Sigmoid colon (tissue), 6 donors: ENCODE measurements at regions not wholly inside any gene's neighbourhood (a gene's known extent, or its start where the extent isn't known, plus 50 kb on each side); places are given as distances from the start of the nearest gene placed in this dataset.

ENCODE experiments used
- DNase-seq: peaks from one replicate; pipeline ENCODE4 v3.0.0-alpha.2; 2019
- H3K27ac ChIP-seq, 4 donors: fragments of 200-600 bp; sonication (generic); one replicate each; pipeline ENCODE4 v1.5.1; 2016 to 2019; ENCODE audit warnings: mild to moderate bottlenecking in 1 of 4
- H3K27me3 ChIP-seq, 3 donors: fragments of 200-600 bp; sonication (generic); one replicate each; pipeline ENCODE4 v1.5.1; 2019; ENCODE audit warnings: mild to moderate bottlenecking in 1 of 3
- H3K36me3 ChIP-seq, 4 donors: fragments of 200-600 bp; sonication (generic); one replicate each; pipeline ENCODE4 v1.5.1; 2016 to 2019
- H3K4me1 ChIP-seq, 4 donors: fragments of 200-600 bp; sonication (generic); one replicate each; pipeline ENCODE4 v1.5.1; 2017 to 2019
- H3K4me3 ChIP-seq, 4 donors: fragments of 200-600 bp; sonication (generic); one replicate each; pipeline ENCODE4 v1.5.1; 2017 to 2019; ENCODE audit warnings: mild to moderate bottlenecking in 2 of 4, moderate library complexity in 1 of 4
- H3K9me3 ChIP-seq, 4 donors: fragments of 200-600 bp in 3 of 4; sonication (generic) in 3 of 4; one replicate each; pipeline versions ENCODE4 v1.5.1 to v1.6.1; 2013 to 2019
- EP300 ChIP-seq, 4 donors: sonication (generic); formaldehyde crosslinking; IDR thresholded peaks; one replicate each; pipeline ENCODE4 v1.6.1; 2017; ENCODE audit warnings: antibody characterized with exemption in 4 of 4
- POLR2A ChIP-seq, 2 donors: fragments of 450-650 bp; IDR thresholded peaks; one replicate each; pipeline ENCODE4 v1.6.1; 2016; ENCODE audit warnings: antibody characterized with exemption in 2 of 2, mild to moderate bottlenecking in 2 of 2, moderate library complexity in 2 of 2
- POLR2AphosphoS5 ChIP-seq, 4 donors: sonication (generic); formaldehyde crosslinking; IDR thresholded peaks; one replicate each; pipeline ENCODE4 v1.6.1; 2017; ENCODE audit warnings: antibody characterized with exemption in 4 of 4
- WGBS, 2 donors: extraction: QIAGEN DNeasy Blood & Tissue Kit; methylation state at CpG; one replicate each; pipeline ENCODE4 v1.1.7; 2013; 5-methylcytosine and 5-hydroxymethylcytosine counted together
- intact Hi-C: fragments of 100-400 bp; cut with DNase I; formaldehyde crosslinking; loops from one replicate; pipeline ENCODE4 v1.15.1; 2023
- TF ChIP-seq, protein P1 (sequence below), 4 experiments: fragments of 450-650 bp in 3 of 4; fragments of 200-600 bp in 1 of 4; IDR thresholded peaks; one replicate each; pipeline ENCODE4 v1.5.1; 2016 to 2019; ENCODE audit warnings: antibody characterized with exemption in 4 of 4, mild to moderate bottlenecking in 3 of 4, moderate library complexity in 2 of 4
- donor health status: healthy with polysubstance abuse.
- donor health status: healthy.

GRCh38 chr9:38158628-38159027 lies 89.6 kb upstream of the SHB start:
- WGBS, 2 donors, result 87% methylated on average over 4 of the region's 4 CpGs
- H3K4me3 ChIP-seq, result no peak overlapping the region
- H3K27me3 ChIP-seq, result no peaks in the 10 kb centered on the region
- DNase-seq, result no peak
- H3K27ac ChIP-seq, result no peak overlapping the region
- no peaks in the 10 kb centered on the region for H3K36me3 ChIP-seq
- TF ChIP-seq POLR2AphosphoS5 (IDR thresholded peaks at IDR 0.05), result no peak
- TF ChIP-seq, protein P1, sequence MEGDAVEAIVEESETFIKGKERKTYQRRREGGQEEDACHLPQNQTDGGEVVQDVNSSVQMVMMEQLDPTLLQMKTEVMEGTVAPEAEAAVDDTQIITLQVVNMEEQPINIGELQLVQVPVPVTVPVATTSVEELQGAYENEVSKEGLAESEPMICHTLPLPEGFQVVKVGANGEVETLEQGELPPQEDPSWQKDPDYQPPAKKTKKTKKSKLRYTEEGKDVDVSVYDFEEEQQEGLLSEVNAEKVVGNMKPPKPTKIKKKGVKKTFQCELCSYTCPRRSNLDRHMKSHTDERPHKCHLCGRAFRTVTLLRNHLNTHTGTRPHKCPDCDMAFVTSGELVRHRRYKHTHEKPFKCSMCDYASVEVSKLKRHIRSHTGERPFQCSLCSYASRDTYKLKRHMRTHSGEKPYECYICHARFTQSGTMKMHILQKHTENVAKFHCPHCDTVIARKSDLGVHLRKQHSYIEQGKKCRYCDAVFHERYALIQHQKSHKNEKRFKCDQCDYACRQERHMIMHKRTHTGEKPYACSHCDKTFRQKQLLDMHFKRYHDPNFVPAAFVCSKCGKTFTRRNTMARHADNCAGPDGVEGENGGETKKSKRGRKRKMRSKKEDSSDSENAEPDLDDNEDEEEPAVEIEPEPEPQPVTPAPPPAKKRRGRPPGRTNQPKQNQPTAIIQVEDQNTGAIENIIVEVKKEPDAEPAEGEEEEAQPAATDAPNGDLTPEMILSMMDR (IDR thresholded peaks at IDR 0.05), result no peak
- TF ChIP-seq EP300 (IDR thresholded peaks at IDR 0.05), result no peak
- no peak for TF ChIP-seq POLR2A (IDR thresholded peaks at IDR 0.05)
- H3K4me1 ChIP-seq, result no peaks in the 10 kb centered on the region
- intact Hi-C loops, result no loop called here
- H3K9me3 ChIP-seq, result no peaks in the 10 kb centered on the region

GRCh38 chr9:38157711-38158110 lies 88.7 kb upstream of the SHB start:
- no peak for DNase-seq
- no peaks in the 10 kb centered on the region for H3K27me3 ChIP-seq
- H3K4me1 ChIP-seq, result no peaks in the 10 kb centered on the region
- intact Hi-C loops, result no loop called here
- TF ChIP-seq POLR2A (IDR thresholded peaks at IDR 0.05), result no peak
- TF ChIP-seq POLR2AphosphoS5 (IDR thresholded peaks at IDR 0.05), result no peak
- TF ChIP-seq EP300 (IDR thresholded peaks at IDR 0.05), result no peak
- TF ChIP-seq, protein P1 (IDR thresholded peaks at IDR 0.05), result no peak
- H3K9me3 ChIP-seq, result no peaks in the 10 kb centered on the region
- H3K27ac ChIP-seq, result no peak overlapping the region
- H3K4me3 ChIP-seq, result no peak overlapping the region
- 77 to 80% methylated on average over 2 of the region's 2 CpGs for WGBS, 2 donors
- H3K36me3 ChIP-seq, result no peaks in the 10 kb centered on the region

DNA sequence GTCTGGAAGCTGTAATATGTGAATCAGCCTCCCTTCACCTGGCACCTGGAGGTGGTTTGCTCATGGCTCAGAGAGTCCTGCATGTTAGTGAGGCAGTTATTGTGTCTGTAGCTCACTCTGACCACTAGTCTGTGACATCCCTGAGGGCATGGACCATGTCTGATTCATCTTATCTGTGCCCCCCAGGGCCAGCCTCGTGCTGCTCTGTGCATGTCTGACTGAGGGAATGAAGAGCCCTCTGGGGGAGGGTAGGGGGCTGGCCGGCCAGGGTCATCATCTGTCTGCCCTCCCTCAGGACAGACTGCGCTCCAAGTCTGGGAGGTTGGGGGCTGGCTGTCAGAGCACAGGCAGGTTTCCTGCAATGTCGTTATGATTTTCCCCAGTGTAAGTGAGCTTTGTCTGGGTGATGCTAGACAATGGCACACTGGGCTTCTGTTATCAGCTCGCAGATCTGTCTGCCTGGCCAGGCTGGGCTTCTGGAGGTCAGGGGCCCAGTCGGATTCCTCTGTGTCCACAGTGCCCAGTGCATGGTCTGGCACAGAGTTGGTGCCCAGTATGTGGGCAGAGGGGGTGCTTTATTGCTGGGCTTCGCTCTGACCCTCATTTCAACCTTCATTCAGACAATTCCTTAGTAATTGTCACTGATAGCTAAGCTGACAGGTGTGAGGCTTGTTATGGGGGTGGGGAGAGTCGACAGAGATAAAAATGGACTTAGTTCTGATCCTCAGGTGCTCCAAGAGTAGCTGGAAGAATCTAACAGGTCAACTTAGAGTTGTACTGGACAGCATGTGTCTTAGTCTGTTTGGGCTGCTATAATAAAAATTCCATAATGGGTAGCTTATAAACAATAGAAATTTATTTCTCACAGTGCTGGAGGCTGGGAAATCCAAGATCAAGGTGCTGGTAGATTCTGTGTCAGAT lies 85.7 kb upstream of the SHB start:
- Histone ChIP-seq H3K4me3 (no peak overlapping the region), H3K27ac (no peak overlapping the region), H3K36me3 (no peaks in the 10 kb centered on the region), H3K9me3 (no peaks in the 10 kb centered on the region), H3K27me3 (no peaks in the 10 kb centered on the region), H3K4me1 (no peaks in the 10 kb centered on the region)
- intact Hi-C loops, result no loop called here
- 71 to 76% methylated on average over 8 of the region's 8 CpGs for WGBS, 2 donors
- TF ChIP-seq, protein P1 (IDR thresholded peaks at IDR 0.05), result no peak
- TF ChIP-seq POLR2A (IDR thresholded peaks at IDR 0.05), result no peak
- TF ChIP-seq EP300 (IDR thresholded peaks at IDR 0.05), result no peak
- TF ChIP-seq POLR2AphosphoS5 (IDR thresholded peaks at IDR 0.05), result no peak
- peak; percentile 46 for DNase-seq

DNA sequence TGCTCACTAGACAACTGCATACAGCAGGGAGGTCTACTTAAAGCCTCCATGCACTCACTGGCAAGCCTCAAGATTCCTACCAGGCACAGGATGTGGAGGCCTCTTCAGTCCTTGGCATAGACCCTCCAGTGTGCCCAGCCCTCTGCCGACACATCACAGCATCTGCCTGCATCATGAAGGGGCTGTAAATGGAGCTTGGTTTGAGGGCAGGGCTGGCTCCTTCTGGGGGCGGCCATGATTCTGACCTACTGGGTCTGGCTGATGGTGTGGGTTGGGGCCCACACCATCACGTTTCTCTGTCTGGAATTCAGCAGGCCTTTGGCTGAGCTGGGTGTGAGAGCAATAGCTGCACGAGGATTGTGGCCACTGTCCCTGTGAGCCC lies 84.9 kb upstream of the SHB start:
- WGBS, 2 donors, result 77 to 83% methylated on average over 4 of the region's 4 CpGs
- H3K27me3 ChIP-seq, result no peaks in the 10 kb centered on the region
- no peak overlapping the region for H3K4me3 ChIP-seq
- no peak for DNase-seq
- H3K4me1 ChIP-seq, result no peaks in the 10 kb centered on the region
- no peaks in the 10 kb centered on the region for H3K9me3 ChIP-seq
- intact Hi-C loops, result no loop called here
- no peak overlapping the region for H3K27ac ChIP-seq
- TF ChIP-seq POLR2AphosphoS5 (IDR thresholded peaks at IDR 0.05), result no peak
- TF ChIP-seq, protein P1 (IDR thresholded peaks at IDR 0.05), result no peak
- no peak for TF ChIP-seq POLR2A (IDR thresholded peaks at IDR 0.05)
- TF ChIP-seq EP300 (IDR thresholded peaks at IDR 0.05), result no peak
- H3K36me3 ChIP-seq, result no peaks in the 10 kb centered on the region
